Activated naive CD8-positive, alpha-beta T cell treated with anti-CD3 and anti-CD28 coated beads for 36 hours (primary cell): ENCODE measurements at regions not wholly inside any gene's neighbourhood (a gene's known extent, or its start where the extent isn't known, plus 50 kb on each side); places are given as distances from the start of the nearest gene placed in this dataset.
"Not testable (repeated sequence)": the region's sequence is repeated elsewhere in the genome, so short reads cannot be mapped to it uniquely, and the experiment has no call there.

ENCODE experiments used
- DNase-seq: peaks from one replicate; pipeline ENCODE4 v3.0.0; 2021
- H3K27ac Mint-ChIP-seq: one replicate; pipeline ENCODE4 v1.8.0; 2022; ENCODE audit warnings: mild to moderate bottlenecking, moderate library complexity, mixed read lengths
- H3K27me3 Mint-ChIP-seq: one replicate; pipeline ENCODE4 v1.8.0; 2022; ENCODE audit warnings: mild to moderate bottlenecking, mixed read lengths
- H3K36me3 Mint-ChIP-seq: one replicate; pipeline ENCODE4 v1.8.0; 2021; ENCODE audit warnings: mild to moderate bottlenecking, mixed read lengths
- H3K4me1 Mint-ChIP-seq: one replicate; pipeline ENCODE4 v1.8.0; 2021; ENCODE audit warnings: mixed read lengths
- H3K4me3 Mint-ChIP-seq: one replicate; pipeline ENCODE4 v1.8.0; 2022; ENCODE audit warnings: mild to moderate bottlenecking, moderate library complexity, mixed read lengths
- H3K9me3 Mint-ChIP-seq: one replicate; pipeline ENCODE4 v1.8.0; 2022; ENCODE audit warnings: mixed read lengths

DNA sequence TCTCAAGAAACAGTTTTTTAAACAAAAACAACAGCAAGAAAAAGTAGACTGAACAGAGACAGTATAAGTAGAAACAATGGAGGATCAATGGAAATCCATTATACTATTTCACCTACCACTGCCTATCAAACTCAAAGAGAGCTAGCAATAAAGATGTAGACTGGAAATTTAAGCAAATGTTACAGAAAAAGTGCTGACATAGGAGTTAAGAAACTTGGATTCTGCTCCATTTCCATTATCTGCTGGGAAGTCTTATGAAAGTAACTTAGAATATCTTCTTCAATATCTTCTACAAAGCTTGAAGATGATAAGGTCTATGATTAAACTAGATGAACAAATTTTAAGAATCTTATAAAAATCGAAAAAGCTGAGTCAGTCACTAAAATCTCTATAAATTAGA lies 1469.8 kb upstream of the C9orf72 start:
- Mint-ChIP-seq H3K4me3 (no peak overlapping the region), H3K9me3 (peaks cover 2% of the 10 kb centered on the region), H3K36me3 (no peaks in the 10 kb centered on the region), H3K4me1 (no peaks in the 10 kb centered on the region), H3K27ac (no peak overlapping the region), H3K27me3 (no peaks in the 10 kb centered on the region)
- no peak for DNase-seq

DNA sequence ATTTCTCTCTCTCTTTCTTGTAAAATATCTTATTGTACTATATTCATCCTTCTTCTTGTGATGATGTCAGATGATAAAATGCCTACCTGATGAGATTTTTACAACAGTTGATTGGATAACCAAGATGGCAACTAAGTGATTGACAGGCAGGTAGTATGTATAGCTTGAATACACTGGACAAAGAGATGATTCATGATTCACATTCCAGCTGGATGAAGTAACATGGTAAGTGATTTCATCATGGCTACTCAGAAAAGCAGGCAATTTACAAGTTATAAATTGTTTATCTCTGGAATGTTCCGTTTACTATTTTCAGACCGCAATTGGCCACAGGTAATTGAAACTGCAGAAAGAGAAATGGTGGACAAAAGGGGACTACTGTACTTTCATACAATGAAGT lies 1471.7 kb upstream of the C9orf72 start:
- Mint-ChIP-seq H3K36me3 (no peaks in the 10 kb centered on the region), H3K4me3 (no peak overlapping the region), H3K27me3 (no peaks in the 10 kb centered on the region), H3K27ac (no peak overlapping the region), H3K9me3 (peaks cover 2% of the 10 kb centered on the region), H3K4me1 (no peaks in the 10 kb centered on the region)
- no peak for DNase-seq

DNA sequence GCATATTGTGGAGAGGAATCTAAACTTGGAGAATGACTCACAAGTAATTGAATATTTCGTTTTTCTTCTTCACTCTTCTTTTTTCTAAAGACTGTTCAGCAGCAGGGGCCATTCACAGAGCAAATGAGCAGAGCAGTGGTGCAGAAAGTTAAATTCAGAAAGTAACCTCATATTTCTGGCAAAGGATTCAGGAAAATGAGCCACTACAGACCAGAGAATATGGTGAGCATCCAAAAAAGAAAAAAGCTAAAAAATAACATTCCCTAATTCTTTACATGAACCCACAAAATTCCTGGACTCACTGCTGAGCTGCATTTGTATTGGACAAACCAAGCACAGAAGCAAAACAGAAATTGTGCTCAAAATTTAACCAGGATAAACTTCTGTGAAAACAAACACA lies 1486.8 kb upstream of the C9orf72 start:
- no peak overlapping the region for H3K27ac Mint-ChIP-seq
- H3K9me3 Mint-ChIP-seq = peaks cover 7% of the 10 kb centered on the region
- H3K27me3 Mint-ChIP-seq = no peaks in the 10 kb centered on the region
- no peak for DNase-seq
- H3K4me1 Mint-ChIP-seq = no peaks in the 10 kb centered on the region
- H3K36me3 Mint-ChIP-seq = no peaks in the 10 kb centered on the region
- H3K4me3 Mint-ChIP-seq = no peak overlapping the region

DNA sequence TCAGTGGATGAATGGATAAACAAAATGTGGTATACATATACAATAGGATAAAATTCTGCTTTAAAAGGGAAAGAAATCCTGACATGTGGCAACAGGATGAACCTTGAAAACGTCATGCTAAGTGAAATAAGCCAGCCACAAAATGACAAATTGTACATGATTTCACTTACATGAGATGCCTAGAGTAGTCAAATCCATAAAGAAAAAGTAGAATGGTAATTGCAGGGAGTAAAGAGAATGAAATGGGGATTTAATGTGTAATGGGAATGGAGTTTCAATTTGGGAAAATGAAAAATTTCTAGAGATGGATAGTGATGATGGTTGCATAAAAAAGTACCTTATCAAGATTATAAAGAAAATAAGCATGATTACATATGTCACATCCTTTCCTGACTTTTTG lies 1489.2 kb upstream of the C9orf72 start:
- H3K27ac Mint-ChIP-seq = no peak overlapping the region
- no peaks in the 10 kb centered on the region for H3K36me3 Mint-ChIP-seq
- H3K4me1 Mint-ChIP-seq = no peaks in the 10 kb centered on the region
- no peaks in the 10 kb centered on the region for H3K9me3 Mint-ChIP-seq
- no peak overlapping the region for H3K4me3 Mint-ChIP-seq
- H3K27me3 Mint-ChIP-seq = no peaks in the 10 kb centered on the region
- DNase-seq = no peak

GRCh38 chr9:29063031-29063430 lies 1489.8 kb upstream of the C9orf72 start:
- H3K9me3 Mint-ChIP-seq = no peaks in the 10 kb centered on the region
- no peak for DNase-seq
- no peaks in the 10 kb centered on the region for H3K36me3 Mint-ChIP-seq
- no peaks in the 10 kb centered on the region for H3K27me3 Mint-ChIP-seq
- H3K4me3 Mint-ChIP-seq = no peak overlapping the region
- H3K27ac Mint-ChIP-seq = no peak overlapping the region
- H3K4me1 Mint-ChIP-seq = no peaks in the 10 kb centered on the region

DNA sequence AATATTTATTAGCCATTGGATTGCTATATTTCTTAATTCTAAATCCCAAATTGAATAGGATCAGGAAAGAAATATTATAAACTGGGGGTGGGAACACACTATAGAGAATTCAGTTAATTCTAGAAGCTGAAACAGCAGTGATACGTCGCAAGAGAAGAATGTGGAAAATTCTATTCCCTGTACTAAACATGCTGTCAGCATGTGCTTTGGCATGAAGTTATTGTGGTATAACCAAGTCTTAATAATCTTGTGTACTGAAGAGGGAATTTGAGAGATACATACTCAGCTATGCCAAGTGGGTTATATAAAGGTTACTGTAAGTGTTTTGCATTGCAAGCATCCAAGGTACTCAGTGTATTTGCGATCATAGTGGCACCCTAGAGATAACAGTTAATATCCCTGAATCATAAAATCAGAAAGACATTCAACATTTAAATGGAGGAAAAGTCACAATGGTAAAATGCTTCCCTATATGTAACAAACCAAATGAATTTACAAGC lies 1492.9 kb upstream of the C9orf72 start:
- no peaks in the 10 kb centered on the region for H3K4me1 Mint-ChIP-seq
- no peaks in the 10 kb centered on the region for H3K9me3 Mint-ChIP-seq
- DNase-seq = no peak
- no peaks in the 10 kb centered on the region for H3K27me3 Mint-ChIP-seq
- no peak overlapping the region for H3K27ac Mint-ChIP-seq
- H3K36me3 Mint-ChIP-seq = no peaks in the 10 kb centered on the region
- no peak overlapping the region for H3K4me3 Mint-ChIP-seq

GRCh38 chr9:29068461-29068860 lies 1495.2 kb upstream of the C9orf72 start:
- DNase-seq = no peak
- Mint-ChIP-seq H3K4me1 (no peaks in the 10 kb centered on the region), H3K27ac (no peak overlapping the region), H3K4me3 (no peak overlapping the region), H3K36me3 (no peaks in the 10 kb centered on the region), H3K27me3 (no peaks in the 10 kb centered on the region), H3K9me3 (no peaks in the 10 kb centered on the region)

DNA sequence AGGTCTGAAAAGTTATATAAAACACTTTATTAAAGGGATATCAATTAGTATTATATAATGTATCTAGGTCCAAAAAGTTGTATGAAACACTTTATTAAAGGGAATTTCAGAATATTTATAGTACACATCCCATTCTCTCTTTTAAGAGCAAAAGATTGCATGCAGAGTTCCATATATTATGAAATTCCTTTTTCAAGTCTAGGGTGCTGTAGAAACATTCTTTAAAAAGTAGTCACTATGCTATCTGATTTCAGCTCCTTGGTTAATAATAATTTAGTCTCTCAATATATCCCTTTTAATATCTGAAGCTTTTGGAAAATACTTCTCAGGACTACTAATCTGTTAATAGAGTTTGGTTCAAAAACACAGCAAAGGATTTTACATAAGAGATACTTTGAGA lies 1496.1 kb upstream of the C9orf72 start:
- Mint-ChIP-seq H3K27me3 (no peaks in the 10 kb centered on the region), H3K9me3 (no peaks in the 10 kb centered on the region), H3K4me1 (no peaks in the 10 kb centered on the region), H3K36me3 (no peaks in the 10 kb centered on the region), H3K4me3 (no peak overlapping the region), H3K27ac (no peak overlapping the region)
- DNase-seq = no peak

DNA sequence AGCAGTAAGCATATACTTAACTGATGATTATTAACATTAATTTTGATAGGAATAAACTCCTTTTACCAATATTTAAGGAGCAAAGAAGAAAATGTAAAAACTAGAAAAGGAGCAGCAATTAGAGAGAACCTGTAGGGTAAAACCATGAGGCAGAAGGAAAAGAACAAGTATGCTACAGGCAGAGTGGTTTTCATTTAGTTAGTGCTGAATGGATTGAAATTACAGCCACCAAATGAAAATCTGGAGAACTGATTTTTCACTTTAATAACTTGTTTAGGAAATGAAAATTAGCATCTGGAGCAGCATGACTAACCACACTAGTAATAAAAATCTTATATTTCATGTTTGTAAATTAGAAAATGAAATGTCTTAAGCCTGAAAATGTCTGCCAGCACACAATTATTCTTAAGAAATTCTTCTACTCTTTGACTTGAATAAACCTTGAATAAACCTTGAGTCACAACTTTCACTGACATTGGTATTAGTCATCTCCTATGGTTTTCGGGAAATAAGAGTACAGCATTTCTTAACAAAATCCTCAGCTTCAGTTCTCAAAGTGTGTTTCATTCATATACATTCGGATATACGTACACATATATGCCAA lies 1504.9 kb upstream of the C9orf72 start:
- no peak overlapping the region for H3K27ac Mint-ChIP-seq
- no peak overlapping the region for H3K4me3 Mint-ChIP-seq
- no peaks in the 10 kb centered on the region for H3K27me3 Mint-ChIP-seq
- no peaks in the 10 kb centered on the region for H3K4me1 Mint-ChIP-seq
- H3K9me3 Mint-ChIP-seq = no peaks in the 10 kb centered on the region
- DNase-seq = no peak
- H3K36me3 Mint-ChIP-seq = no peaks in the 10 kb centered on the region

DNA sequence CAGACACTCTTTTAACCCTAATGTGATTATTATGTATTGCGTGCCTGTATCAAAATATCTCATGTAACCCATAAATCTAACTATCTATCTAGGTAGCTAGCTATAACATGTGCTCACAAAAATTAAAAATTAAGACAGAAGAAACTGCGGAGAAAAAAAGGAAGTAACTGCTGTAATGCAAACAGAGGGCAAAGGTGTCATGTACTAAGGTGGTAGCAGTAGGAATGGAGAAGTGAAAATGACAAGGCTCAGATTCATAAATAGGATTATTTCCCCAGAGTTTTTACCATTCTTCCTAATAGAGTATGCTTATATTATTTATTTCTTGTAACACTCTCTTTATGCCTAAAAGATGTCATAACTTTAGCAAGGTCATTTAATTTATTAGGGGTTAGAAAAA lies 1527.5 kb upstream of the C9orf72 start:
- H3K4me1 Mint-ChIP-seq = no peaks in the 10 kb centered on the region
- H3K4me3 Mint-ChIP-seq = no peak overlapping the region
- H3K36me3 Mint-ChIP-seq = no peaks in the 10 kb centered on the region
- no peaks in the 10 kb centered on the region for H3K27me3 Mint-ChIP-seq
- peaks cover 5% of the 10 kb centered on the region for H3K9me3 Mint-ChIP-seq
- H3K27ac Mint-ChIP-seq = no peak overlapping the region
- DNase-seq = no peak

DNA sequence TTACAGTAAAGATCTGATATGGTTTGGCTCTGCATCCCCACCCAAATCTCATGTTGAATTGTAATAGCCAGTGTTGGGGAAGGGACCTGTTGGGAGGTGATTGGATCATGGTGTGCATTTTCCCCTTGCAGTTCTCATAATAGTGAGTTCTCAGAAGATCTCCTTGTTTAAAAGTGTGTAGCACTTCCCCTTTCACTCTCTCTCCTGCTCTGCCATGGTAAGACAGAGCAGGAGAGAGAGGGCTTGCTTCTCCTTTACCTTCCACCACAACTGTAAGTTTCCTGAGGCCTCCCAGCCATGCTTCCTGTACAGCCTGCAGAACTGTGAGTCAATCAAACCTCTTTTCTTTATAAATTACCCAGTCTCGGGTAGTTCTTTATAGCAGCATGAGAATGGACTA lies 1530.9 kb upstream of the C9orf72 start:
- H3K27me3 Mint-ChIP-seq, H3K4me3 Mint-ChIP-seq, H3K27ac Mint-ChIP-seq, H3K36me3 Mint-ChIP-seq, H3K4me1 Mint-ChIP-seq, H3K9me3 Mint-ChIP-seq, DNase-seq: not testable (repeated sequence)

GRCh38 chr9:29118555-29118954 lies 1545.3 kb upstream of the C9orf72 start:
- Mint-ChIP-seq H3K9me3 (no peaks in the 10 kb centered on the region), H3K4me1 (no peaks in the 10 kb centered on the region), H3K4me3 (no peak overlapping the region), H3K27me3 (no peaks in the 10 kb centered on the region), H3K27ac (no peak overlapping the region), H3K36me3 (no peaks in the 10 kb centered on the region)
- DNase-seq = no peak

- Mint-ChIP-seq H3K9me3 (peaks cover 18% of the 10 kb centered on the region), H3K4me1 (no peaks in the 10 kb centered on the region), H3K27ac (no peak overlapping the region), H3K36me3 (no peaks in the 10 kb centered on the region), H3K4me3 (no peak overlapping the region), H3K27me3 (no peaks in the 10 kb centered on the region)
- DNase-seq = no peak
Observed at GRCh38 chr9:29126783-29127182, 1553.5 kb upstream of the C9orf72 start.

DNA sequence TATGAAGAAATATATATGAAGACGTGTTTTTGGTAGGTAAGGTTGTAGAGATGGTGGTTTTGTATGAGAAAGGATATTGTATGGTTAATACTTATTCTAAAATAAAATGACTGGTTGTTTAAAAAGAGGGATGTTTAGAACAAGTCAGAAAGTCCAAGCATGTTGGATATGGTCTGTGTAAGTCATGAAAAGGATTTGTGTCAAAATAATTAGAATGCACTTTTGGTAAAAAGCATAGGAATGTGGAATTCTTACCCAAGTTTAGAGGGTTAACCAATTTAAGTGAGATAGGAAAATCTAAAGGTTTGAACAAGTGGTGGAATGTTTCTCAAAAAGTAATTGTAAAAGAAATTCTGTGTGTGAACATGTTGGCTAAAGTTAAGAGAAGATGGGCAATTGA lies 1556.5 kb upstream of the C9orf72 start:
- no peaks in the 10 kb centered on the region for H3K27me3 Mint-ChIP-seq
- H3K4me1 Mint-ChIP-seq = no peaks in the 10 kb centered on the region
- no peaks in the 10 kb centered on the region for H3K36me3 Mint-ChIP-seq

DNA sequence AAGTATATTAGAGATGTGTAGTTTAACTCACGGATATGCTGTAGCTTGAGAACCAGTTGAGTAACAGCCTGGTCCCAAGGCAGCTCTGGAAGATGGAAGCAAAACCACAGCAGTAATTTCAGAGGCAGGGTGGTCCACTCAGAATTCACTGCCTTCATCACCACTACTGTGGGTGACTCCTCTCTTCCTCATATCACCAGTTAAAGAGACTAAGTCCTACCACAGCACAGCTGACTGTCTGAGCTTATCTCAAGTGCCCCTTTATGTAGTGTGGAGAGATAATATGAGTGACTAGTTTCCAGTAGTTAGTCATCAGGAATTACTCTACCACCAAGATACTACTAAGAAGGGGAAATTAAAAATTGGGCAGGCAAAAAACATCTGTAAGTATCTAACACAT lies 1571.2 kb upstream of the C9orf72 start:
- Mint-ChIP-seq H3K9me3 (peaks cover 9% of the 10 kb centered on the region), H3K4me3 (no peak overlapping the region)
- DNase-seq = no peak

More for the DNA sequence above, 1556.5 kb upstream of the C9orf72 start:
- no peak overlapping the region for H3K27ac Mint-ChIP-seq
- no peak for DNase-seq
- H3K9me3 Mint-ChIP-seq = peaks cover 23% of the 10 kb centered on the region
- H3K4me3 Mint-ChIP-seq = no peak overlapping the region

DNA sequence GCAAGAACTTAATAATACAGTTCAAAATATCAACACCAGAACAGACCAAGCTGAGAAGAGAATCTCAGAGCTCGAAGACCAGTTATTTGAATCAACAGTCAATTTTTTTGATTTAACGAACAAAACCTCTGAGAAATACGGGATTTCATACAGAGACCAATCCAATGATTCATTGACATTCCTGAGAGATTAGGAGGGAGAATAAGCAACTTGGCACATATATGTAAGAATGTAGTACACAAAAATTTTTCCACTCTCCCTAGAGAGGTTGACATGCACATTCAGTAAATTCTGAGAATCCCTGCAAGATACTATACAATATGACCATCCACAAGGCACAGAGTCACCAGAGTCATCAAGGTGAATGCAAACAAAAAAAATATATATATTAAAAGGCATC lies 1577.3 kb upstream of the C9orf72 start:
- Mint-ChIP-seq H3K36me3 (no peaks in the 10 kb centered on the region), H3K27ac (no peak overlapping the region), H3K9me3 (peaks cover 2% of the 10 kb centered on the region), H3K4me3 (no peak overlapping the region), H3K27me3 (no peaks in the 10 kb centered on the region), H3K4me1 (no peaks in the 10 kb centered on the region)
- no peak for DNase-seq

More for the DNA sequence above, 1571.2 kb upstream of the C9orf72 start:
- Mint-ChIP-seq H3K4me1 (no peaks in the 10 kb centered on the region), H3K27me3 (no peaks in the 10 kb centered on the region), H3K27ac (no peak overlapping the region), H3K36me3 (no peaks in the 10 kb centered on the region)
